H1 (cell line): ENCODE measurements at regions not wholly inside any gene's neighbourhood (a gene's known extent, or its start where the extent isn't known, plus 50 kb on each side); places are given as distances from the start of the nearest gene placed in this dataset.

Source experiments
- CTCF ChIA-PET: fragments of 300-600 bp; sonication (Branson Sonifier 250); formaldehyde crosslinking; loops from one replicate; lab custom pipeline; 2021; ENCODE audit not compliant: partially characterized antibody; lab: Charles Lee
- POLR2A ChIA-PET: fragments of 300-600 bp; sonication (Branson Sonifier 250); formaldehyde crosslinking; loops from one replicate; lab custom pipeline; 2021; ENCODE audit warnings: inconsistent platforms; ENCODE audit not compliant: partially characterized antibody; lab: Charles Lee
- DNase-seq, 2 experiments: peaks; one replicate each; pipeline versions ENCODE4 v3.0.0 to v3.0.0-alpha.2; 2010 to 2022; ENCODE audit warnings: low spot score in 2 of 2, low read depth in 1 of 2, mixed read lengths in 1 of 2
- FAIRE-seq: peaks from 2 replicates; lab custom pipeline; 2011; peaks lifted over from hg19 to GRCh38; lab: Jason Lieb, UNC
- H2AFZ ChIP-seq: 2 replicates; pipeline ENCODE4 v1.8.1; 2012; ENCODE audit warnings: low read length, inconsistent platforms
- H2AK5ac ChIP-seq: 2 replicates; pipeline ENCODE4 v1.6.1; 2013; ENCODE audit warnings: low read depth, low read length
- H2BK120ac ChIP-seq: replicated peaks from 2 replicates; pipeline ENCODE3; 2013; ENCODE audit warnings: low read depth, low read length, inconsistent platforms
- H2BK12ac ChIP-seq: 2 replicates; pipeline ENCODE4 v1.6.1; 2013; ENCODE audit warnings: low read depth, low read length
- H2BK15ac ChIP-seq: 2 replicates; pipeline ENCODE4 v1.6.1; 2013; ENCODE audit warnings: low read length
- H2BK20ac ChIP-seq: 2 replicates; pipeline ENCODE4 v1.6.1; 2013; ENCODE audit warnings: low read length
- H2BK5ac ChIP-seq: 2 replicates; pipeline ENCODE4 v1.6.1; 2013; ENCODE audit warnings: low read depth, low read length
- H3K14ac ChIP-seq: 2 replicates; pipeline ENCODE4 v1.6.1; 2013; ENCODE audit warnings: inconsistent platforms; ENCODE audit not compliant: insufficient read length
- H3K18ac ChIP-seq: 2 replicates; pipeline ENCODE4 v1.6.1; 2013; ENCODE audit warnings: low read length; ENCODE audit errors: extremely low read depth
- H3K23ac ChIP-seq: 2 replicates; pipeline ENCODE4 v1.6.1; 2013; ENCODE audit warnings: inconsistent platforms; ENCODE audit not compliant: insufficient read length
- H3K23me2 ChIP-seq: 2 replicates; pipeline ENCODE4 v1.6.1; 2013; ENCODE audit warnings: low read depth, low read length
- H3K27ac ChIP-seq: 2 replicates; pipeline ENCODE4 v1.6.1; 2011; ENCODE audit warnings: low read depth, low read length, inconsistent platforms
- H3K27me3 ChIP-seq, 4 experiments: replicated peaks in 1 of 4; 1 replicate in 1 of 4; 2 replicates in 3 of 4; pipeline versions ENCODE4 v1.6.1 to v1.8.1; 2011 to 2013; ENCODE audit warnings: low read length in 3 of 4, mild to moderate bottlenecking in 3 of 4, inconsistent platforms in 2 of 4, mixed read lengths in 2 of 4, moderate library complexity in 1 of 4; ENCODE audit not compliant: control insufficient read depth in 3 of 4, insufficient read depth in 3 of 4; ENCODE audit errors: extremely low read depth in 1 of 4
- H3K36me3 ChIP-seq, 4 experiments: 2 replicates each; pipeline versions ENCODE4 v1.6.1 to v1.8.1; 2011 to 2013; ENCODE audit warnings: mild to moderate bottlenecking in 4 of 4, low read length in 3 of 4, moderate library complexity in 2 of 4, control low read depth in 1 of 4, inconsistent platforms in 1 of 4; ENCODE audit not compliant: insufficient read depth in 4 of 4, control insufficient read depth in 2 of 4
- H3K4ac ChIP-seq: replicated peaks from 2 replicates; pipeline ENCODE3; 2013; ENCODE audit warnings: low read length, low read depth, mixed read lengths, inconsistent platforms; ENCODE audit not compliant: insufficient read length
- H3K4me1 ChIP-seq, 4 experiments: replicated peaks in 1 of 4; 1 replicate in 1 of 4; 2 replicates in 3 of 4; pipeline versions ENCODE4 v1.6.1 to v1.8.1; 2011 to 2013; ENCODE audit warnings: low read length in 3 of 4, inconsistent platforms in 2 of 4, mixed read lengths in 1 of 4; ENCODE audit not compliant: insufficient read depth in 4 of 4, control insufficient read depth in 3 of 4
- H3K4me2 ChIP-seq, 2 experiments: 2 replicates each; pipeline versions ENCODE4 v1.6.1 to v1.8.1; 2011 to 2013; ENCODE audit warnings: low read depth in 2 of 2, low read length in 2 of 2, control low read depth in 1 of 2, inconsistent platforms in 1 of 2, mild to moderate bottlenecking in 1 of 2; ENCODE audit not compliant: insufficient read depth in 1 of 2
- H3K4me3 ChIP-seq, 4 experiments: fragments of 200-600, 300-600 bp in 1 of 4; sonication (generic), shearing (Covaris generic), sonication (Bioruptor Twin) in 1 of 4; 2 replicates each; pipeline versions ENCODE4 v1.5.1 to v1.8.1; 2011 to 2016; ENCODE audit warnings: low read length in 4 of 4, low read depth in 3 of 4, control low read depth in 2 of 4, inconsistent platforms in 2 of 4, mild to moderate bottlenecking in 2 of 4, mixed read lengths in 1 of 4, moderate library complexity in 1 of 4; ENCODE audit not compliant: insufficient read depth in 2 of 4; ENCODE audit errors: extremely low read depth in 1 of 4
- H3K56ac ChIP-seq: replicated peaks from 2 replicates; pipeline ENCODE3; 2013; ENCODE audit warnings: low read depth, mild to moderate bottlenecking, mixed read lengths, low read length, inconsistent platforms; ENCODE audit not compliant: insufficient read length
- H3K79me1 ChIP-seq: 2 replicates; pipeline ENCODE4 v1.6.1; 2013; ENCODE audit warnings: low read depth, low read length, control low read depth
- H3K79me2 ChIP-seq, 2 experiments: 2 replicates each; pipeline versions ENCODE4 v1.6.1 to v1.8.1; 2012 to 2013; ENCODE audit warnings: low read length in 2 of 2, mild to moderate bottlenecking in 2 of 2, inconsistent platforms in 1 of 2; ENCODE audit not compliant: insufficient read depth in 2 of 2, control insufficient read depth in 1 of 2
- H3K9ac ChIP-seq, 4 experiments: replicated peaks in 1 of 4; 1 replicate in 1 of 4; 2 replicates in 3 of 4; pipeline versions ENCODE4 v1.6.1 to v1.8.1; 2011 to 2013; ENCODE audit warnings: low read depth in 3 of 4, low read length in 3 of 4, control low read depth in 2 of 4, mild to moderate bottlenecking in 2 of 4, moderate library complexity in 2 of 4, inconsistent platforms in 1 of 4; ENCODE audit errors: extremely low read depth in 1 of 4
- H3K9me3 ChIP-seq, 2 experiments: 2 replicates each; pipeline versions ENCODE4 v1.6.1 to v1.8.1; 2012 to 2013; ENCODE audit warnings: mild to moderate bottlenecking in 2 of 2, moderate library complexity in 2 of 2, control low read depth in 1 of 2, inconsistent platforms in 1 of 2, low read depth in 1 of 2, low read length in 1 of 2, mixed read lengths in 1 of 2; ENCODE audit not compliant: insufficient read depth in 2 of 2
- H4K20me1 ChIP-seq, 2 experiments: replicated peaks in 1 of 2; 2 replicates each; pipeline versions ENCODE3 to v1.8.1; 2011 to 2013; ENCODE audit warnings: inconsistent platforms in 2 of 2, low read length in 2 of 2, mild to moderate bottlenecking in 1 of 2; ENCODE audit not compliant: insufficient read depth in 2 of 2, control insufficient read depth in 1 of 2
- H4K5ac ChIP-seq: 2 replicates; pipeline ENCODE4 v1.6.1; 2013; ENCODE audit warnings: low read length, low read depth, mixed read lengths, inconsistent platforms; ENCODE audit not compliant: insufficient read length
- H4K8ac ChIP-seq: 2 replicates; pipeline ENCODE4 v1.8.0; 2013; ENCODE audit warnings: mild to moderate bottlenecking, moderate library complexity, low read length, inconsistent platforms; ENCODE audit not compliant: insufficient read depth; ENCODE audit errors: extremely low read depth
- H4K91ac ChIP-seq: replicated peaks from 2 replicates; pipeline ENCODE3; 2013; ENCODE audit warnings: low read length, mixed read lengths, inconsistent platforms; ENCODE audit not compliant: insufficient read length
- BRCA1 ChIP-seq: IDR thresholded peaks from 2 replicates; pipeline ENCODE4 v1.6.1; 2012; ENCODE audit warnings: low read depth, low read length, improper control_type of control experiment
- EP300 ChIP-seq, 2 experiments: IDR thresholded peaks; 1 replicate in 1 of 2; 2 replicates in 1 of 2; pipeline ENCODE4 v1.6.1; 2011 to 2012; ENCODE audit warnings: low read depth in 2 of 2, low read length in 2 of 2, mild to moderate bottlenecking in 2 of 2, borderline replicate concordance in 1 of 2, inconsistent platforms in 1 of 2, moderate library complexity in 1 of 2
- RNF2 ChIP-seq: fragments of 200-900, 300-1000 bp; sonication (generic); IDR thresholded peaks from 2 replicates; pipeline ENCODE4 v1.7.1; 2016; ENCODE audit warnings: borderline replicate concordance, low read depth, mild to moderate bottlenecking, antibody characterized with exemption, low read length; ENCODE audit not compliant: poor library complexity, severe bottlenecking; ENCODE audit errors: missing control alignments
- SUZ12 ChIP-seq: fragments of 200-600 bp; sonication (generic); IDR thresholded peaks from 2 replicates; pipeline ENCODE4 v1.6.1; 2012; ENCODE audit warnings: mild to moderate bottlenecking, inconsistent platforms, low read length, moderate library complexity, mixed read lengths
- TCF12 ChIP-seq: IDR thresholded peaks from 2 replicates; pipeline ENCODE4 v1.6.1; 2011; ENCODE audit warnings: low read depth, mild to moderate bottlenecking, low read length
- TEAD4 ChIP-seq: IDR thresholded peaks from 2 replicates; pipeline ENCODE4 v1.6.1; 2012; ENCODE audit warnings: low read depth, low read length, inconsistent platforms, mixed read lengths
- USF2 ChIP-seq: IDR thresholded peaks from 2 replicates; pipeline ENCODE4 v1.6.1; 2011; ENCODE audit warnings: low read length, improper control_type of control experiment
- WGBS, 2 experiments: shearing (Covaris generic) in 1 of 2; methylation state at CpG; one replicate each; pipeline versions ENCODE4 v1.1.6 to v1.1.7; 2013 to 2015; ENCODE audit warnings: low lambda C conversion rate in 2 of 2, mixed read lengths in 2 of 2, inconsistent platforms in 1 of 2, low coverage in 1 of 2, missing lambda C conversion rate in 1 of 2; ENCODE audit not compliant: insufficient replicate concordance in 2 of 2, insufficient coverage in 1 of 2, insufficient read length in 1 of 2; ENCODE audit errors: extremely low coverage in 1 of 2, missing lambda C conversion rate in 1 of 2; 5-methylcytosine and 5-hydroxymethylcytosine counted together

GRCh38 chr18:11533942-11534496, 75.4 kb upstream of the SLC35G4 start:
- no peak overlapping the region for H2AFZ ChIP-seq
- no peak overlapping the region for H2BK20ac ChIP-seq
- H3K23ac ChIP-seq: no peak overlapping the region
- ChIA-PET CTCF (interaction anchor here (0.6 to 1.8 kb wide), 3 partner anchors 14 to 19 kb away, joined by 3 to 6 read pairs (median 4); no protein-coding TSS in a partner anchor), POLR2A (no interaction called here)
- H3K79me2 ChIP-seq: no peaks in the 10 kb centered on the region
- no peak for FAIRE-seq
- no peaks in the 10 kb centered on the region for H3K36me3 ChIP-seq
- H3K9me3 ChIP-seq: peaks cover 6 to 17% of the 10 kb centered on the region in 2 experiments; a peak in 1 of 4 replicates
- no peak overlapping the region for H3K9ac ChIP-seq
- no peaks in the 10 kb centered on the region for H3K4me1 ChIP-seq
- no peak overlapping the region for H3K18ac ChIP-seq
- no peak overlapping the region for H4K91ac ChIP-seq
- no peak overlapping the region for H2BK120ac ChIP-seq
- no peak overlapping the region for H4K8ac ChIP-seq
- H2AK5ac ChIP-seq: no peak overlapping the region
- H3K27ac ChIP-seq: no peak overlapping the region
- 98% methylated on average over 9 of the region's 13 CpGs; no CpG with 5 or more reads in 1 of the 2 experiments for WGBS, 2 experiments
- H3K4ac ChIP-seq: no peak overlapping the region
- H3K56ac ChIP-seq: no peak overlapping the region
- DNase-seq: no peak
- TF ChIP-seq USF2 (no peak), RNF2 (no peak), SUZ12 (no peak), TEAD4 (no peak), EP300 (IDR thresholded peaks at IDR 0.05; ENCODE audit: borderline replicate concordance in 1 of 2, low read depth in 2 of 2, low read length in 2 of 2) (no peak), TCF12 (no peak), BRCA1 (no peak)
- H3K23me2 ChIP-seq: no peaks in the 10 kb centered on the region
- H2BK12ac ChIP-seq: no peak overlapping the region
- H4K5ac ChIP-seq: no peak overlapping the region
- no peaks in the 10 kb centered on the region for H3K79me1 ChIP-seq
- no peak overlapping the region for H3K4me2 ChIP-seq
- H2BK5ac ChIP-seq: no peak overlapping the region
- no peaks in the 10 kb centered on the region for H3K27me3 ChIP-seq
- H3K14ac ChIP-seq: no peak overlapping the region
- H4K20me1 ChIP-seq: no peaks in the 10 kb centered on the region
- no peak overlapping the region for H3K4me3 ChIP-seq
- no peak overlapping the region for H2BK15ac ChIP-seq
